Lower leg skin (tissue), 3 donors: ENCODE measurements at regions not wholly inside any gene's neighbourhood (a gene's known extent, or its start where the extent isn't known, plus 50 kb on each side); places are given as distances from the start of the nearest gene placed in this dataset.

Source experiments
- CTCF ChIP-seq, 3 donors: fragments of 450-650 bp; IDR thresholded peaks; one replicate each; pipeline ENCODE4 v1.5.1; 2016; ENCODE audit warnings: antibody characterized with exemption in 3 of 3, mild to moderate bottlenecking in 3 of 3, moderate library complexity in 2 of 3
- POLR2A ChIP-seq, 2 donors: fragments of 450-650 bp; IDR thresholded peaks; one replicate each; pipeline ENCODE4 v1.6.1; 2016 to 2017; ENCODE audit warnings: antibody characterized with exemption in 2 of 2, mild to moderate bottlenecking in 1 of 2, moderate library complexity in 1 of 2

GRCh38 chr13:108082481-108082880 lies 132.9 kb downstream of the LIG4 start:
- TF ChIP-seq CTCF (IDR thresholded peaks at IDR 0.05) (no peak), POLR2A (IDR thresholded peaks at IDR 0.05) (no peak)
